ENCODE measurements at regions not wholly inside any gene's neighbourhood (a gene's known extent, or its start where the extent isn't known, plus 50 kb on each side); places are given as distances from the start of the nearest gene placed in this dataset.

GRCh38 chr20:62567246-62568044 lies 74.9 kb upstream of the SLCO4A1 start:
- H4K20me1 ChIP-seq (ENCODE audit: insufficient read depth, low read length): no peaks in the 10 kb centered on the region
- no peaks in the 10 kb centered on the region for H3K36me3 ChIP-seq (replicated peaks; ENCODE audit: low read depth, low read length)
- TF ChIP-seq EZH2phosphoT487 (IDR thresholded peaks at IDR 0.05; ENCODE audit: low read depth): no peak
- no peak for TF ChIP-seq CTCF (IDR thresholded peaks at IDR 0.05; ENCODE audit: low read depth, low read length)
- H3K27me3 ChIP-seq (ENCODE audit: low read depth, low read length): no peaks in the 10 kb centered on the region
- no peak overlapping the region for H3K4me2 ChIP-seq (ENCODE audit: low read length)
- H3K4me3 ChIP-seq (ENCODE audit: low read length): no peak overlapping the region
- H2AFZ ChIP-seq (ENCODE audit: low read depth, low read length): no peak overlapping the region
- peaks cover 3% of the 10 kb centered on the region; the same call in 1 of the 2 replicates for H3K4me1 ChIP-seq (ENCODE audit: low read length)
- H3K9ac ChIP-seq (ENCODE audit: low read length): no peak overlapping the region
- H3K27ac ChIP-seq (ENCODE audit: low read length): no peak overlapping the region
- H3K9me3 ChIP-seq (ENCODE audit: insufficient read depth, low read length): no peaks in the 10 kb centered on the region
- no peaks in the 10 kb centered on the region for H3K79me2 ChIP-seq (ENCODE audit: low read length)

- H3K9me3 ChIP-seq (ENCODE audit: insufficient read depth, low read length): no peaks in the 10 kb centered on the region
- no peaks in the 10 kb centered on the region for H4K20me1 ChIP-seq (ENCODE audit: insufficient read depth, low read length)
- TF ChIP-seq EZH2phosphoT487 (IDR thresholded peaks at IDR 0.05; ENCODE audit: low read depth) (no peak), CTCF (IDR thresholded peaks at IDR 0.05; ENCODE audit: low read depth, low read length) (no peak)
- no peak overlapping the region for H3K4me3 ChIP-seq (ENCODE audit: low read length)
- H3K27ac ChIP-seq (ENCODE audit: low read length): no peak overlapping the region
- no peaks in the 10 kb centered on the region for H3K27me3 ChIP-seq (ENCODE audit: low read depth, low read length)
- no peak overlapping the region for H3K9ac ChIP-seq (ENCODE audit: low read length)
- peaks cover 3% of the 10 kb centered on the region; the same call in 1 of the 2 replicates for H3K4me1 ChIP-seq (ENCODE audit: low read length)
- no peaks in the 10 kb centered on the region for H3K79me2 ChIP-seq (ENCODE audit: low read length)
- no peak overlapping the region for H2AFZ ChIP-seq (ENCODE audit: low read depth, low read length)
- no peaks in the 10 kb centered on the region for H3K36me3 ChIP-seq (replicated peaks; ENCODE audit: low read depth, low read length)
- H3K4me2 ChIP-seq (ENCODE audit: low read length): no peak overlapping the region
These were observed 74.3 kb upstream of the SLCO4A1 start for GRCh38 chr20:62568045-62568389.

GRCh38 chr20:62569615-62570014 lies 72.7 kb upstream of the SLCO4A1 start:
- peaks cover 9% of the 10 kb centered on the region for H3K27me3 ChIP-seq (ENCODE audit: low read depth, low read length)
- H4K20me1 ChIP-seq (ENCODE audit: insufficient read depth, low read length): no peaks in the 10 kb centered on the region
- no peaks in the 10 kb centered on the region for H3K9me3 ChIP-seq (ENCODE audit: insufficient read depth, low read length)
- no peak overlapping the region for H3K4me3 ChIP-seq (ENCODE audit: low read length)
- no peak overlapping the region for H3K27ac ChIP-seq (ENCODE audit: low read length)
- no peak overlapping the region for H3K9ac ChIP-seq (ENCODE audit: low read length)
- peaks cover 3% of the 10 kb centered on the region; the same call in 1 of the 2 replicates for H3K4me1 ChIP-seq (ENCODE audit: low read length)
- no peaks in the 10 kb centered on the region for H3K79me2 ChIP-seq (ENCODE audit: low read length)
- H3K4me2 ChIP-seq (ENCODE audit: low read length): no peak overlapping the region
- H3K36me3 ChIP-seq (replicated peaks; ENCODE audit: low read depth, low read length): no peaks in the 10 kb centered on the region
- TF ChIP-seq EZH2phosphoT487 (IDR thresholded peaks at IDR 0.05; ENCODE audit: low read depth) (no peak), CTCF (IDR thresholded peaks at IDR 0.05; ENCODE audit: low read depth, low read length) (no peak)
- H2AFZ ChIP-seq (ENCODE audit: low read depth, low read length): no peak overlapping the region

GRCh38 chr20:62570403-62570802 lies 71.9 kb upstream of the SLCO4A1 start:
- no peaks in the 10 kb centered on the region for H3K79me2 ChIP-seq (ENCODE audit: low read length)
- TF ChIP-seq CTCF (IDR thresholded peaks at IDR 0.05; ENCODE audit: low read depth, low read length) (no peak), EZH2phosphoT487 (IDR thresholded peaks at IDR 0.05; ENCODE audit: low read depth) (no peak)
- peaks cover 12% of the 10 kb centered on the region for H3K27me3 ChIP-seq (ENCODE audit: low read depth, low read length)
- no peak overlapping the region for H3K4me2 ChIP-seq (ENCODE audit: low read length)
- no peak overlapping the region for H3K27ac ChIP-seq (ENCODE audit: low read length)
- H3K9ac ChIP-seq (ENCODE audit: low read length): no peak overlapping the region
- no peak overlapping the region for H2AFZ ChIP-seq (ENCODE audit: low read depth, low read length)
- no peaks in the 10 kb centered on the region for H4K20me1 ChIP-seq (ENCODE audit: insufficient read depth, low read length)
- H3K36me3 ChIP-seq (replicated peaks; ENCODE audit: low read depth, low read length): no peaks in the 10 kb centered on the region
- no peak overlapping the region for H3K4me3 ChIP-seq (ENCODE audit: low read length)
- no peaks in the 10 kb centered on the region for H3K9me3 ChIP-seq (ENCODE audit: insufficient read depth, low read length)
- peaks cover 3% of the 10 kb centered on the region; the same call in 1 of the 2 replicates for H3K4me1 ChIP-seq (ENCODE audit: low read length)
